ENCODE measurements at regions not wholly inside any gene's neighbourhood (a gene's known extent, or its start where the extent isn't known, plus 50 kb on each side); places are given as distances from the start of the nearest gene placed in this dataset.

- TF ChIP-seq POLR2AphosphoS5 (IDR thresholded peaks at IDR 0.05; ENCODE audit: low read depth, low read length) (no peak), CTCF (IDR thresholded peaks at IDR 0.05; ENCODE audit: control extremely low read depth in 1 of 3, insufficient read depth in 1 of 3, low read depth in 1 of 3, low read length in 3 of 3) (peak; percentile 26 to 53 (median 32); a peak in 3 of 4 replicates), YY1 (IDR thresholded peaks at IDR 0.05; ENCODE audit: low read depth, low read length) (no peak), EP300 (IDR thresholded peaks at IDR 0.05; ENCODE audit: borderline replicate concordance in 1 of 2, low read depth in 2 of 2, low read length in 2 of 2) (no peak), JUN (IDR thresholded peaks at IDR 0.05; ENCODE audit: low read depth, low read length) (no peak), SUZ12 (IDR thresholded peaks at IDR 0.05; ENCODE audit: low read length) (no peak), RXRA (IDR thresholded peaks at IDR 0.05; ENCODE audit: insufficient read depth, low read depth, low read length) (no peak), CBX8 (IDR thresholded peaks at IDR 0.05; ENCODE audit: borderline replicate concordance, low read depth, low read length) (no peak), SRF (IDR thresholded peaks at IDR 0.05; ENCODE audit: low read depth, low read length) (no peak), MAX (IDR thresholded peaks at IDR 0.05) (no peak), ZNF274 (IDR thresholded peaks at IDR 0.05; ENCODE audit: borderline replicate concordance, extremely low read depth, low read length) (no peak), MAFK (IDR thresholded peaks at IDR 0.05; ENCODE audit: low read depth, low read length) (no peak)
Measured at GRCh38 chr9:87080512-87081264, 133.4 kb upstream of the GAS1 start.
